Liver (tissue), 3 donors: ENCODE measurements at regions not wholly inside any gene's neighbourhood (a gene's known extent, or its start where the extent isn't known, plus 50 kb on each side); places are given as distances from the start of the nearest gene placed in this dataset.

ENCODE experiments used
- ATF3 ChIP-seq: IDR thresholded peaks from 2 replicates; pipeline ENCODE4 v1.6.1; 2016; ENCODE audit warnings: antibody characterized with exemption
- CTCF ChIP-seq: fragments of 150-350 bp; IDR thresholded peaks from 2 replicates; pipeline ENCODE4 v1.5.1; 2017; ENCODE audit warnings: improper control_type of control experiment, low read depth, low read length; ENCODE audit not compliant: missing input control
- EGR1 ChIP-seq, 2 donors: IDR thresholded peaks; 2 replicates each; pipeline ENCODE4 v1.6.1; 2016 to 2018; ENCODE audit warnings: antibody characterized with exemption in 2 of 2, low read depth in 2 of 2
- FOXA1 ChIP-seq: IDR thresholded peaks from 2 replicates; pipeline ENCODE4 v1.6.1; 2016; ENCODE audit warnings: antibody characterized with exemption
- GABPA ChIP-seq, 2 donors: IDR thresholded peaks in 1 of 2; conservative IDR thresholded peaks in 1 of 2; 2 replicates each; pipeline ENCODE4 v1.6.1; 2016; ENCODE audit warnings: antibody characterized with exemption in 2 of 2, mild to moderate bottlenecking in 1 of 2, moderate library complexity in 1 of 2
- JUND ChIP-seq, 2 donors: IDR thresholded peaks; 2 replicates each; pipeline ENCODE4 v1.6.1; 2016; ENCODE audit warnings: antibody characterized with exemption in 2 of 2
- MAX ChIP-seq: IDR thresholded peaks from 2 replicates; pipeline ENCODE4 v1.6.1; 2016; ENCODE audit warnings: antibody characterized with exemption
- RAD21 ChIP-seq, 2 donors: IDR thresholded peaks; 2 replicates each; pipeline ENCODE4 v1.6.1; 2016; ENCODE audit warnings: antibody characterized with exemption in 2 of 2, mild to moderate bottlenecking in 2 of 2
- REST ChIP-seq: IDR thresholded peaks from 2 replicates; pipeline ENCODE4 v1.6.1; 2016; ENCODE audit warnings: antibody characterized with exemption, mild to moderate bottlenecking
- SP1 ChIP-seq: IDR thresholded peaks from 2 replicates; pipeline ENCODE4 v1.6.1; 2018; ENCODE audit warnings: antibody characterized with exemption, mild to moderate bottlenecking
- TAF1 ChIP-seq: conservative IDR thresholded peaks from 2 replicates; pipeline ENCODE4 v1.6.1; 2016; ENCODE audit warnings: antibody characterized with exemption, mild to moderate bottlenecking
- YY1 ChIP-seq: IDR thresholded peaks from 2 replicates; pipeline ENCODE4 v1.6.1; 2016; ENCODE audit warnings: antibody characterized with exemption, mild to moderate bottlenecking
- ZBTB33 ChIP-seq: IDR thresholded peaks from 2 replicates; pipeline ENCODE4 v1.6.1; 2016; ENCODE audit warnings: antibody characterized with exemption
- donor health status: healthy.
- donor health status: healthy.

GRCh38 chr14:42185718-42186117, 579.0 kb downstream of the LRFN5 start:
- TF ChIP-seq FOXA1, result no peak
- no peak for TF ChIP-seq CTCF
- no peak for TF ChIP-seq TAF1
- TF ChIP-seq YY1, result no peak
- TF ChIP-seq ATF3, result no peak
- no peak for TF ChIP-seq JUND (IDR thresholded peaks at IDR 0.05)
- TF ChIP-seq RAD21 (IDR thresholded peaks at IDR 0.05), result no peak
- TF ChIP-seq GABPA (IDR thresholded peaks at IDR 0.05 in 1 of 2, conservative IDR thresholded peaks at IDR 0.05 in 1 of 2), result no peak
- no peak for TF ChIP-seq REST
- no peak for TF ChIP-seq MAX
- TF ChIP-seq ZBTB33, result no peak
- TF ChIP-seq EGR1 (IDR thresholded peaks at IDR 0.05; ENCODE audit: low read depth in 2 of 2), result no peak
- TF ChIP-seq SP1, result no peak
